Prostate gland (tissue), 2 donors: ENCODE measurements at regions not wholly inside any gene's neighbourhood (a gene's known extent, or its start where the extent isn't known, plus 50 kb on each side); places are given as distances from the start of the nearest gene placed in this dataset. TPM values are rescaled to one million over a fixed set of nuclear protein-coding genes. Genes with fewer than 3 reads are reported as not detected.
"Not testable (repeated sequence)": the region's sequence is repeated elsewhere in the genome, so short reads cannot be mapped to it uniquely, and the experiment has no call there.

Experiments used
- DNase-seq: peaks from one replicate; pipeline ENCODE4 v3.0.0-alpha.2; 2019; ENCODE audit warnings: low spot score
- H3K27ac ChIP-seq, 2 donors: fragments of 200-600 bp; sonication (generic); 2 replicates each; pipeline ENCODE4 v1.5.1; 2017 to 2019
- H3K27me3 ChIP-seq: fragments of 200-600 bp; sonication (generic); replicated peaks from 2 replicates; pipeline ENCODE4 v1.5.1; 2019; ENCODE audit not compliant: insufficient read depth
- H3K36me3 ChIP-seq, 2 donors: fragments of 200-600 bp; sonication (generic); 1 replicate in 1 of 2; 2 replicates in 1 of 2; pipeline versions ENCODE4 v1.5.1 to v1.8.1; 2017 to 2019
- H3K4me1 ChIP-seq: fragments of 200-600 bp; sonication (generic); replicated peaks from 2 replicates; pipeline ENCODE4 v1.5.1; 2019
- H3K4me3 ChIP-seq, 2 donors: fragments of 200-600 bp; sonication (generic); 2 replicates each; pipeline ENCODE4 v1.5.1; 2017 to 2019
- H3K9me3 ChIP-seq: fragments of 200-600 bp; sonication (generic); 2 replicates; pipeline ENCODE4 v1.5.1; 2017
- CTCF ChIP-seq, 4 experiments: fragments of 200-600 bp in 2 of 4; fragments of 450-650 bp in 2 of 4; sonication (generic) in 2 of 4; IDR thresholded peaks; 1 replicate in 3 of 4; 2 replicates in 1 of 4; pipeline ENCODE4 v1.5.1; 2016 to 2019; ENCODE audit warnings: antibody characterized with exemption in 4 of 4, mild to moderate bottlenecking in 2 of 4, moderate library complexity in 2 of 4
- POLR2A ChIP-seq: fragments of 450-650 bp; IDR thresholded peaks from one replicate; pipeline ENCODE4 v1.6.1; 2016; ENCODE audit warnings: antibody characterized with exemption, mild to moderate bottlenecking
- POLR2AphosphoS5 ChIP-seq: sonication (generic); formaldehyde crosslinking; IDR thresholded peaks from one replicate; pipeline ENCODE4 v1.6.1; 2017; ENCODE audit warnings: antibody characterized with exemption
- WGBS: methylation state at CpG from one replicate; pipeline ENCODE4 v1.1.5; 2018; 5-methylcytosine and 5-hydroxymethylcytosine counted together
- intact Hi-C: fragments of 100-400 bp; cut with DNase I; formaldehyde crosslinking; loops from one replicate; pipeline ENCODE4 v1.14.2; 2022
- microRNA counts, 2 donors: library from miRNA; unstranded; fragments of <30 nt; microRNA quantifications; one replicate each; lab custom pipeline; 2016 to 2017
- microRNA-seq: library from miRNA; unstranded; fragments of <30 nt; microRNA quantifications from one replicate; pipeline ENCODE4, GENCODE V29; 2016
- small RNA-seq, 2 donors: library from RNA; depleted of rRNA; stranded (forward); fragments of <200 nt; gene quantifications; one replicate each; pipeline ENCODE3, GENCODE V24; 2016

- no peaks in the 10 kb centered on the region for H3K4me1 ChIP-seq
- no peaks in the 10 kb centered on the region for H3K36me3 ChIP-seq
- 71% methylated on average over 2 of the region's 2 CpGs for WGBS
- intact Hi-C loops, result no loop called here
- H3K27ac ChIP-seq, result no peak overlapping the region
- no peaks in the 10 kb centered on the region for H3K9me3 ChIP-seq
- H3K4me3 ChIP-seq, result no peak overlapping the region
- TF ChIP-seq CTCF (IDR thresholded peaks at IDR 0.05) (no peak), POLR2AphosphoS5 (no peak), POLR2A (no peak)
- DNase-seq, result no peak
- H3K27me3 ChIP-seq, result no peaks in the 10 kb centered on the region
Observed at GRCh38 chr18:28256166-28256565, 79.2 kb upstream of the CDH2 start.

GRCh38 chr18:28248653-28249052 is 71.7 kb upstream of the CDH2 start:
- intact Hi-C loops, result no loop called here
- H3K27ac ChIP-seq, result no peak overlapping the region
- H3K4me1 ChIP-seq, result no peaks in the 10 kb centered on the region
- no peaks in the 10 kb centered on the region for H3K9me3 ChIP-seq
- TF ChIP-seq POLR2A (no peak), CTCF (IDR thresholded peaks at IDR 0.05) (no peak), POLR2AphosphoS5 (no peak)
- H3K36me3 ChIP-seq, result no peaks in the 10 kb centered on the region
- no peak for DNase-seq
- no peak overlapping the region for H3K4me3 ChIP-seq
- no peaks in the 10 kb centered on the region for H3K27me3 ChIP-seq

- 73% methylated on average over 15 of the region's 16 CpGs for WGBS
- H3K4me3 ChIP-seq, H3K9me3 ChIP-seq, H3K27me3 ChIP-seq, H3K27ac ChIP-seq, H3K36me3 ChIP-seq, intact Hi-C loops, H3K4me1 ChIP-seq, DNase-seq: not testable (repeated sequence)
Observed at GRCh38 chr18:28240626-28241025, 63.7 kb upstream of the CDH2 start.

- no peaks in the 10 kb centered on the region for H3K36me3 ChIP-seq
- no peaks in the 10 kb centered on the region for H3K9me3 ChIP-seq
- 85% methylated on average over 1 of the region's 1 CpG for WGBS
Observed at GRCh38 chr18:28236487-28236886, 59.6 kb upstream of the CDH2 start.

More at GRCh38 chr18:28236487-28236886, 59.6 kb upstream of the CDH2 start:
- intact Hi-C loops, result no loop called here
- Histone ChIP-seq H3K27me3 (no peaks in the 10 kb centered on the region), H3K4me3 (no peak overlapping the region), H3K27ac (no peak overlapping the region), H3K4me1 (no peaks in the 10 kb centered on the region)
- TF ChIP-seq POLR2A (no peak), POLR2AphosphoS5 (no peak), CTCF (IDR thresholded peaks at IDR 0.05) (no peak)
- no peak for DNase-seq

MicroRNAs encoded in the stretch of these regions (microRNA counts, 767-probe panel; counts per million panel counts)
- microRNA hsa-miR-302f (lab: Ali Mortazavi, UCI), result 1,784 to 2,536 counts per million in 2 donors

Small RNA genes in the stretch of these regions (microRNA-seq; reads per million reads assigned to microRNA genes)
- gene MIR302F, result not detected

Small RNA genes in the stretch of these regions (small RNA-seq; reads per million reads assigned to genes)
- gene AC023932.1, result 0 reads per million in 2 donors
- gene AC105245.1, result 0 reads per million in 2 donors
- 0 reads per million in 2 donors for gene RNU6-408P
